Transverse colon (tissue), 4 donors: ENCODE measurements at regions not wholly inside any gene's neighbourhood (a gene's known extent, or its start where the extent isn't known, plus 50 kb on each side); places are given as distances from the start of the nearest gene placed in this dataset.

Experiments
- DNase-seq: peaks from one replicate; pipeline ENCODE4 v3.0.0-alpha.2; 2019
- H3K27ac ChIP-seq, 4 donors: fragments of 200-600 bp; sonication (generic); 2 replicates each; pipeline ENCODE4 v1.5.1; 2016 to 2018; ENCODE audit warnings: inconsistent platforms in 4 of 4
- H3K27me3 ChIP-seq: fragments of 200-600 bp; sonication (generic); 2 replicates; pipeline ENCODE4 v1.5.1; 2017; ENCODE audit warnings: inconsistent platforms
- H3K36me3 ChIP-seq, 4 donors: fragments of 200-600 bp; sonication (generic); 2 replicates each; pipeline ENCODE4 v1.5.1; 2017 to 2019; ENCODE audit warnings: inconsistent platforms in 4 of 4
- H3K4me1 ChIP-seq, 4 donors: fragments of 200-600 bp; sonication (generic); 2 replicates each; pipeline ENCODE4 v1.5.1; 2017 to 2020; ENCODE audit warnings: inconsistent platforms in 4 of 4
- H3K4me3 ChIP-seq, 4 donors: fragments of 200-600 bp; sonication (generic); 1 replicate in 1 of 4; 2 replicates in 3 of 4; pipeline versions ENCODE4 v1.5.1 to v1.6.1; 2017 to 2019; ENCODE audit warnings: inconsistent platforms in 4 of 4
- H3K9me3 ChIP-seq, 2 donors: fragments of 200-600 bp; sonication (generic); 2 replicates each; pipeline ENCODE4 v1.5.1; 2017 to 2019; ENCODE audit warnings: inconsistent platforms in 2 of 2
- EP300 ChIP-seq: sonication (generic); formaldehyde crosslinking; IDR thresholded peaks from one replicate; pipeline ENCODE4 v1.6.1; 2017; ENCODE audit warnings: antibody characterized with exemption, low read depth
- POLR2A ChIP-seq: fragments of 450-650 bp; IDR thresholded peaks from one replicate; pipeline ENCODE4 v1.6.1; 2016; ENCODE audit warnings: antibody characterized with exemption, mild to moderate bottlenecking, moderate library complexity
- POLR2AphosphoS5 ChIP-seq, 3 donors: sonication (generic); formaldehyde crosslinking; IDR thresholded peaks; one replicate each; pipeline ENCODE4 v1.6.1; 2016; ENCODE audit warnings: antibody characterized with exemption in 3 of 3
- WGBS, 2 donors: methylation state at CpG; one replicate each; pipeline ENCODE4 v1.1.5; 2018; ENCODE audit warnings: low coverage in 1 of 2; 5-methylcytosine and 5-hydroxymethylcytosine counted together
- in situ Hi-C, 4 donors: fragments of 200-750 bp; cut with MboI; loops; one replicate each; pipeline versions ENCODE4 v1.15.0 to v1.15.1; 2017; ENCODE audit warnings: low sequenced_read_pairs in 3 of 4, low pct_ligation_motif_present in 1 of 4, low pct_unique_long_range_greater_than_20kb in 1 of 4
- intact Hi-C: fragments of 100-400 bp; cut with DNase I; formaldehyde crosslinking; loops from one replicate; pipeline ENCODE4 v1.15.1; 2023; ENCODE audit warnings: low total_unique reads
- TF ChIP-seq, protein P1 (sequence below), 5 experiments: fragments of 200-600 bp in 3 of 5; fragments of 450-650 bp in 2 of 5; sonication (generic) in 3 of 5; IDR thresholded peaks; 1 replicate in 2 of 5; 2 replicates in 3 of 5; pipeline ENCODE4 v1.5.1; 2016 to 2017; ENCODE audit warnings: antibody characterized with exemption in 5 of 5, inconsistent platforms in 3 of 5, mild to moderate bottlenecking in 2 of 5, moderate library complexity in 1 of 5

DNA sequence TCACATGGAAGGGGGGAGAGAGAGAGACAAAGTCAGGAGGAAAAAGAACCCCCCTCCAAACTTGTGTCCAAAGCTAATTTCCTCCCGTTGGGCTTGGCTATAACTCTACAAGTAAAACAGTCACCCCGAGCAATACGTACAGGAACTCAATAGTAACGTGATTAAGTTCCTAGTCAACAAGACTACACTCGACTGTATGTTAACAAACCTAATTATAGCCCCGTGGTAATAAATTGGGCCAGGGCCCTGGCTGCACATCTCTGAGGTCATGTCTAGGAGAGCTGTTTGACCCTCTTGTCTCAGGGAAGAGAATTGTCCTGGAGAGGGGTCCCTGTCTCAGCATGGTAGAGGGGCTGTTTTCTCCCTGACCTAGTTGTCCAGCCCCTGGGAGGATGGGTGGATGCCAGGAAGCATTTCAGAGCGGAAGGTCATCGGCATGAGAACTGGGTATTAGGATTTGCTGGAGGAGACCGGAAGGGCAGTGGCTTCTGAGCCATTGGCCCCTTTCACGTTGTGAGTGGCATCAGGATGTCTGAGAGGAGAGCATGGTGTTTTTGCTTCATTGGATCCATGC lies 60.2 kb upstream of the COMTD1 start:
- in situ Hi-C loops: no loop called here
- peaks cover 4 to 20% (median 16%) of the 10 kb centered on the region in 4 donors for H3K4me1 ChIP-seq
- H3K36me3 ChIP-seq: no peaks in the 10 kb centered on the region
- TF ChIP-seq, protein P1, sequence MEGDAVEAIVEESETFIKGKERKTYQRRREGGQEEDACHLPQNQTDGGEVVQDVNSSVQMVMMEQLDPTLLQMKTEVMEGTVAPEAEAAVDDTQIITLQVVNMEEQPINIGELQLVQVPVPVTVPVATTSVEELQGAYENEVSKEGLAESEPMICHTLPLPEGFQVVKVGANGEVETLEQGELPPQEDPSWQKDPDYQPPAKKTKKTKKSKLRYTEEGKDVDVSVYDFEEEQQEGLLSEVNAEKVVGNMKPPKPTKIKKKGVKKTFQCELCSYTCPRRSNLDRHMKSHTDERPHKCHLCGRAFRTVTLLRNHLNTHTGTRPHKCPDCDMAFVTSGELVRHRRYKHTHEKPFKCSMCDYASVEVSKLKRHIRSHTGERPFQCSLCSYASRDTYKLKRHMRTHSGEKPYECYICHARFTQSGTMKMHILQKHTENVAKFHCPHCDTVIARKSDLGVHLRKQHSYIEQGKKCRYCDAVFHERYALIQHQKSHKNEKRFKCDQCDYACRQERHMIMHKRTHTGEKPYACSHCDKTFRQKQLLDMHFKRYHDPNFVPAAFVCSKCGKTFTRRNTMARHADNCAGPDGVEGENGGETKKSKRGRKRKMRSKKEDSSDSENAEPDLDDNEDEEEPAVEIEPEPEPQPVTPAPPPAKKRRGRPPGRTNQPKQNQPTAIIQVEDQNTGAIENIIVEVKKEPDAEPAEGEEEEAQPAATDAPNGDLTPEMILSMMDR (IDR thresholded peaks at IDR 0.05): no peak
- peak in 1 of 3 donors; percentile 39 for TF ChIP-seq POLR2AphosphoS5 (IDR thresholded peaks at IDR 0.05)
- 61 to 63% methylated on average over 1 to 10 of the region's 10 CpGs for WGBS, 2 donors
- no peak for DNase-seq
- no peaks in the 10 kb centered on the region for H3K9me3 ChIP-seq
- H3K27me3 ChIP-seq: no peaks in the 10 kb centered on the region
- intact Hi-C loops: no loop called here
- peak overlapping the region in 1 of 4 donors; percentile 60 for H3K4me3 ChIP-seq
- peak overlapping the region; percentile 81 to 86 (median 84) for H3K27ac ChIP-seq

DNA sequence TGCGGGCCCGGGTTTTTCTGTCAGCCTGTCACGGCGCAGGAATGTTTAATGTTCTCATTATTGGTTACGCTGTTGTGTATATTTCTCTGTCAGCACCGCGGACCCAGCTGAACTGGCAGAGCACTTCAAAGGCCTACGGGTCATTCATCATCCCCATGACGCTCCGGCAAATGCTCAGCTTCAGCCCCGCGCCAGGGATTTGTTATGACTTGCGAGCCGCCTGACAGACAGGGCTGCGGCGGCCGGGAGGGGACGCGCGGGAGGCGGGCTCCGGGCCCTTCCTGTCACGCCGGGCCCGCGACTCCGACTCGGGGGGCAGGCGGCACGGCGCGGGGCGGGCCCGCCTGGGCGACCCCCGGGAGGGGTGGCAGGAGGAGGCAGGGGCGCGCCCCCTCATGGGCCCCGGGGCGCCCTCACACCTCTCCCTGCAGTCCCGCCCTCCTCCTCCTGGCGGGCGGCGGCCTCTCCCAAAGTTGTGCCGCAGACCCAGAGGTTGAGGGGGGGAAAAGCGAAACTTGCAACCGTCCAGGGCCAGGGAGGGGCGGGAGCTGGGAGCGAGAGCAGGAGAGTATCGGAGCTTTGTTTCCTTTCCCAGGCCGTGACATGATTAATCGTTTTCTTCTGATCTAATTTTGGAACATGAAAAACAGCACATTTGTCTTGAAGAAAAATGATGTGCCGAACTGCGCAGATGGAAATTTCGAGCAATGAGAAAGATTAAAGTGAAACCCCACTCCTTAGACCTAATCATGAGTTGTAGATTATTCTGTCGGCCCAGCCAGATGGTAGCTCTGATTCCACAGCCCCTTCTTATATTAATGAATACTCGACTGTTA lies 59.3 kb upstream of the COMTD1 start:
- no peaks in the 10 kb centered on the region for H3K9me3 ChIP-seq
- in situ Hi-C loops (no loop called here), intact Hi-C loops (no loop called here)

DNA sequence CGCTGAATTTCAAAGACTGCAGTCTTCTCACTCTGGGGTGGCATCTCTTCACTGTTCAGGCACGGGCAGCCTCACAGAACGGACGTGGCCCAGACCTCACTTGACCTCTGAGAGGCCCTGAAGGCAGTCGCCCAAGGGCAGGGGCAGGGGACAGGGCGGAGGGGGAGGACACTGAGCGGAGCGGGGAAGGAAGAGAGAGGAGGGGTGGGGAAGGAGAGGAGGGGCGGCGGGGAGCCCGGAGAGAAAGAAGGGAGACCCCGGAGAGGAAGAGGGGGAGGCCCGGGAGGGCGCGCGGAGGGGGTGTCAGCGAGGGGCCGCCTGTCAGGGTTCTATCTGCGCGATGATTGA lies 58.7 kb upstream of the COMTD1 start:
- Histone ChIP-seq H3K9me3 (no peaks in the 10 kb centered on the region), H3K4me1 (peaks cover 4 to 20% (median 16%) of the 10 kb centered on the region in 4 donors), H3K27me3 (no peaks in the 10 kb centered on the region), H3K27ac (peak overlapping the region; percentile 81 to 86 (median 84)), H3K4me3 (peak overlapping the region; percentile 29 to 60 (median 58)), H3K36me3 (no peaks in the 10 kb centered on the region)
- intact Hi-C loops (no loop called here), in situ Hi-C loops (no loop called here)
- 4 to 5% methylated on average over 14 to 20 of the region's 20 CpGs for WGBS, 2 donors
- TF ChIP-seq POLR2A (no peak), EP300 (no peak), POLR2AphosphoS5 (IDR thresholded peaks at IDR 0.05) (no peak)
- TF ChIP-seq, protein P1 (IDR thresholded peaks at IDR 0.05): no peak
- no peak for DNase-seq

More for the DNA sequence above, 59.3 kb upstream of the COMTD1 start:
- TF ChIP-seq EP300 (no peak), POLR2AphosphoS5 (IDR thresholded peaks at IDR 0.05) (peak; percentile 27 to 69 (median 62))
- TF ChIP-seq, protein P1 (IDR thresholded peaks at IDR 0.05): peak in 4 of 5 experiments; percentile 19 to 33 (median 26)
- Histone ChIP-seq H3K27ac (peak overlapping the region; percentile 81 to 86 (median 84)), H3K4me1 (peaks cover 4 to 20% (median 16%) of the 10 kb centered on the region in 4 donors), H3K36me3 (no peaks in the 10 kb centered on the region), H3K27me3 (no peaks in the 10 kb centered on the region), H3K4me3 (peak overlapping the region; percentile 29 to 60 (median 58))
- DNase-seq: peak; percentile 74
- WGBS, 2 donors: 1 to 2% methylated on average over 10 to 37 of the region's 57 CpGs

DNA sequence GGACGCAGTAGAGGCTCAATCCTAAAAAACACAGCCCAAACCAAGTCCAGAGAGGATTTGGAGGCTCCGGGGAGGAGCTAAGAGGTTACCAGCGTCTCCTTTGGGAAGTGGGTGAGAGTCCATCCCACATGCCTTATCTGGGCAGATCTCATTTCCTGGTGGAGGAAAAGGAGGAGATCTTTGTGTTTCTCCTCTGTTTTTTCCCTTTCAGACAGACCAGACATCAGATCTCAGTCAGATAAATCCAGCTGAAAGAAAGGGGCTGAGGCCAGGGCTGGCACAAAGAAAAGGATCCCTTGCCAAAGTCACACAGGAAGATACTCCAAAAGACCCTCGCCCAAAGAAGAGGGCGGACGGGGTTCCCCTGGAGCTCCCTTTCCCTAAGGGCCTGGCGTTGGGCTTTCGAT lies 58.3 kb upstream of the COMTD1 start:
- DNase-seq: no peak
- Histone ChIP-seq H3K9me3 (no peaks in the 10 kb centered on the region), H3K4me1 (peaks cover 4 to 20% (median 16%) of the 10 kb centered on the region in 4 donors), H3K4me3 (peak overlapping the region in 1 of 4 donors; percentile 60), H3K36me3 (no peaks in the 10 kb centered on the region), H3K27ac (peak overlapping the region; percentile 81 to 86 (median 84)), H3K27me3 (no peaks in the 10 kb centered on the region)
- TF ChIP-seq POLR2A (no peak), POLR2AphosphoS5 (IDR thresholded peaks at IDR 0.05) (no peak), EP300 (no peak)
- TF ChIP-seq, protein P1 (IDR thresholded peaks at IDR 0.05): no peak
- WGBS, 2 donors: 44 to 52% methylated on average over 6 to 8 of the region's 8 CpGs
- intact Hi-C loops: no loop called here
- in situ Hi-C loops: no loop called here
